DOHH2 (cell line): ENCODE measurements at regions not wholly inside any gene's neighbourhood (a gene's known extent, or its start where the extent isn't known, plus 50 kb on each side); places are given as distances from the start of the nearest gene placed in this dataset.

Experiments
- H3F3A ChIP-seq: fragments of 200-600 bp; sonication (generic), shearing (Covaris generic); 2 replicates; pipeline ENCODE4 v1.6.0; 2016; ENCODE audit warnings: antibody characterized with exemption, mild to moderate bottlenecking; ENCODE audit not compliant: control insufficient read depth, insufficient read depth
- H3K27ac ChIP-seq: fragments of 200-600 bp; sonication (generic); 2 replicates; pipeline ENCODE4 v1.5.1; 2014; ENCODE audit warnings: low read depth, mild to moderate bottlenecking, low read length, moderate library complexity
- H3K27me3 ChIP-seq: fragments of 200-600 bp; sonication (generic); 2 replicates; pipeline ENCODE4 v1.6.1; 2014; ENCODE audit warnings: mild to moderate bottlenecking, low read length, mixed read lengths; ENCODE audit not compliant: control insufficient read depth
- H3K36me3 ChIP-seq: fragments of 200-600 bp; sonication (generic); 2 replicates; pipeline ENCODE4 v1.6.1; 2014; ENCODE audit warnings: mild to moderate bottlenecking, low read length, moderate library complexity, mixed read lengths; ENCODE audit not compliant: control insufficient read depth
- H3K4me1 ChIP-seq: fragments of 200-600 bp; sonication (generic); 2 replicates; pipeline ENCODE4 v1.6.1; 2014; ENCODE audit warnings: mild to moderate bottlenecking, low read length, mixed read lengths; ENCODE audit not compliant: control insufficient read depth
- H3K4me2 ChIP-seq: fragments of 200-600 bp; sonication (generic); 2 replicates; pipeline ENCODE4 v1.6.0; 2014; ENCODE audit warnings: mild to moderate bottlenecking, low read length, moderate library complexity
- H3K4me3 ChIP-seq: fragments of 200-600 bp; sonication (generic); 2 replicates; pipeline ENCODE4 v1.5.1; 2014; ENCODE audit warnings: mild to moderate bottlenecking, low read length, mixed read lengths
- H3K79me2 ChIP-seq: fragments of 200-600 bp; sonication (generic); 2 replicates; pipeline ENCODE4 v1.6.1; 2014; ENCODE audit warnings: mild to moderate bottlenecking, low read length, mixed read lengths; ENCODE audit not compliant: control insufficient read depth
- H3K9me2 ChIP-seq: fragments of 200-600 bp; sonication (generic); replicated peaks from 2 replicates; pipeline ENCODE4 v1.6.1; 2014; ENCODE audit warnings: mild to moderate bottlenecking, low read length, mixed read lengths; ENCODE audit not compliant: control insufficient read depth
- H3K9me3 ChIP-seq: fragments of 200-600 bp; sonication (generic); 2 replicates; pipeline ENCODE4 v1.6.1; 2014; ENCODE audit warnings: antibody characterized with exemption, low read length, mixed read lengths; ENCODE audit not compliant: control insufficient read depth, insufficient read depth
- H4K20me1 ChIP-seq: fragments of 200-600 bp; sonication (generic); 2 replicates; pipeline ENCODE4 v1.6.0; 2014; ENCODE audit warnings: low read depth, mild to moderate bottlenecking, antibody characterized with exemption, low read length, moderate library complexity; ENCODE audit not compliant: control insufficient read depth, insufficient read depth
- CTCF ChIP-seq: fragments of 200-600 bp; sonication (generic); IDR thresholded peaks from one replicate; pipeline ENCODE4 v1.5.1; 2014; ENCODE audit warnings: antibody characterized with exemption, mild to moderate bottlenecking, low read depth, low read length; ENCODE audit not compliant: poor library complexity, severe bottlenecking
- EZH2phosphoT487 ChIP-seq: fragments of 200-600 bp; sonication (generic); IDR thresholded peaks from 2 replicates; pipeline ENCODE4 v1.6.1; 2017; ENCODE audit warnings: borderline replicate concordance, mild to moderate bottlenecking, antibody characterized with exemption, low read length, moderate library complexity, mixed read lengths

DNA sequence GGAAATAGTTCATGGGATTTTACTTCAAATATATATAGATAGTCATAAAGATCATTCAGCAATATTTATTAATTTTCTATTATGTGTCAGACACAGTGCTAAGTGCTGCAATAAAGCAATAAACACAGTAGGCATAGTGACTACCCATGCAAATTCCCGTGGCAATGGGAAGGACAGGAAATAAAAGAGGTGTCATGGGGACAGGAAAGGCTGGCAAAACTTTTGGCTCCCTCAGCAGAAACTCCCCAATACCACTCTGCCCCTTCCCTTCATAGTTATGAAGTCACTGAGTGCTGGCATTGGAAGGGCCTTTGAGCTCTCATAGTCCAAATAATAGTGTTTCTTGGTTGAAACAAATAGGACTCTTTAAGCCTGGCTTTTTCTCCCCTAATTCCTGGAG is 104.4 kb upstream of the DPT start:
- Histone ChIP-seq H3K4me1 (no peaks in the 10 kb centered on the region), H3K4me2 (no peak overlapping the region), H4K20me1 (no peaks in the 10 kb centered on the region), H3K27me3 (no peaks in the 10 kb centered on the region), H3K9me2 (no peaks in the 10 kb centered on the region), H3K9me3 (no peaks in the 10 kb centered on the region), H3K36me3 (no peaks in the 10 kb centered on the region), H3F3A (no peaks in the 10 kb centered on the region), H3K79me2 (no peaks in the 10 kb centered on the region), H3K27ac (no peak overlapping the region), H3K4me3 (no peak overlapping the region)
- TF ChIP-seq EZH2phosphoT487 (no peak), CTCF (no peak)

DNA sequence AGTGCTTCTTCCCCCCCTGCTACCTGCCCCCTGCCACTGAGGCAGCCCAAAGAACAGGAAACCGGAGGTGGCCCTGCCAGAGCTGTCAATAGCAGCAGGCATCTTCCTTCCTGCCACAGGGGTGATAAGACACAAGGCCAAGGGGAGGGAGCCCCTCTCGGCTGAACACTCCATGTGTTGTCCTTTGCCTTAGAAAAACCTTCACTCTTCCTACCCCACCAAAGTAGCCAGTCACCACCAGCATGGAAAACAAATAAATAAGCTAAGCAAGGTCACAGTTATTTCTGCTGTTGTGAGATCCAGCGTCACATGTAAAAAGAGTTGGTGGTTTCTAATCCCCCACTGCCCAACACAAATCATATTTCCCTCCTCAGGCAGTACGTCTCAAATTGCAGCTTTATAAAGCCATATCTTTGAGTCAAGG is 104.8 kb upstream of the DPT start:
- H3K79me2 ChIP-seq: no peaks in the 10 kb centered on the region
- H3K4me3 ChIP-seq: no peak overlapping the region
- no peaks in the 10 kb centered on the region for H3K9me3 ChIP-seq
- TF ChIP-seq EZH2phosphoT487 (no peak), CTCF (no peak)
- H3K4me2 ChIP-seq: no peak overlapping the region
- no peaks in the 10 kb centered on the region for H3K4me1 ChIP-seq
- H3K27me3 ChIP-seq: no peaks in the 10 kb centered on the region
- no peaks in the 10 kb centered on the region for H3K9me2 ChIP-seq
- H3F3A ChIP-seq: no peaks in the 10 kb centered on the region
- H3K27ac ChIP-seq: no peak overlapping the region
- H3K36me3 ChIP-seq: no peaks in the 10 kb centered on the region
- H4K20me1 ChIP-seq: no peaks in the 10 kb centered on the region

DNA sequence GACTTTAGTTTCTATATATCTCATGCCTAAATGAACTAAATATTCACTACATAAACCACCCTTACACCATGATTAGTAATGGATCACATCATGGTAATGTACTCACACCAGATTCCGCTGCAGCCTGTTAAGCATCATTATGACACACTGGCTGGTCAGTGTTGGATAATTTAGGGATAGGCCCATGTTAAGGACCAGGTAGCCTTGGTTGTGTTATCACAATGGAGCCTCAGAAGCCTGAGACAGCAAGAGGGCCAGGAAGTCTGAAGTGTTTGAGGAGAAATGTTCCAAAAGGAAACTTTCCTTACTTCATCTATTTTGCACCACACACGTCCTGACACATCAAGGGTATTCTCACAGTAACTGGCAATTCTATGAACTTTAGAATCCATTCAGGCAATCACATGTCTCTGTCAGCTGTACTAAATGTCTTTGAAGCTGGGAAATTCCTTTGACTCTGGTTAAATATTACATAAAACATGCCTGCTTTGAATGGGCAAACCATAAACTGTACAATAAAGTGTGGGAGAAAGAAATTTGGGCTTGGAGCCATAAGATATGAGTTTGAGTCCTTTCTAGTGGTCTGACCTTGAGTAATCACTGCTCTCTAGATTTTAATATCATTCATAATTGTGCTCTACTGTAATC is 105.3 kb upstream of the DPT start:
- no peak overlapping the region for H3K27ac ChIP-seq
- H3K9me2 ChIP-seq: no peaks in the 10 kb centered on the region
- H3K4me1 ChIP-seq: no peaks in the 10 kb centered on the region
- no peak for TF ChIP-seq CTCF
- TF ChIP-seq EZH2phosphoT487: no peak
- H3F3A ChIP-seq: no peaks in the 10 kb centered on the region
- no peak overlapping the region for H3K4me3 ChIP-seq
- no peaks in the 10 kb centered on the region for H3K79me2 ChIP-seq
- H3K4me2 ChIP-seq: no peak overlapping the region
- no peaks in the 10 kb centered on the region for H3K36me3 ChIP-seq
- H3K9me3 ChIP-seq: no peaks in the 10 kb centered on the region
- no peaks in the 10 kb centered on the region for H3K27me3 ChIP-seq
- H4K20me1 ChIP-seq: no peaks in the 10 kb centered on the region
